ENCODE measurements at regions not wholly inside any gene's neighbourhood (a gene's known extent, or its start where the extent isn't known, plus 50 kb on each side); places are given as distances from the start of the nearest gene placed in this dataset.
"Not testable (repeated sequence)": the region's sequence is repeated elsewhere in the genome, so short reads cannot be mapped to it uniquely, and the experiment has no call there.

DNA sequence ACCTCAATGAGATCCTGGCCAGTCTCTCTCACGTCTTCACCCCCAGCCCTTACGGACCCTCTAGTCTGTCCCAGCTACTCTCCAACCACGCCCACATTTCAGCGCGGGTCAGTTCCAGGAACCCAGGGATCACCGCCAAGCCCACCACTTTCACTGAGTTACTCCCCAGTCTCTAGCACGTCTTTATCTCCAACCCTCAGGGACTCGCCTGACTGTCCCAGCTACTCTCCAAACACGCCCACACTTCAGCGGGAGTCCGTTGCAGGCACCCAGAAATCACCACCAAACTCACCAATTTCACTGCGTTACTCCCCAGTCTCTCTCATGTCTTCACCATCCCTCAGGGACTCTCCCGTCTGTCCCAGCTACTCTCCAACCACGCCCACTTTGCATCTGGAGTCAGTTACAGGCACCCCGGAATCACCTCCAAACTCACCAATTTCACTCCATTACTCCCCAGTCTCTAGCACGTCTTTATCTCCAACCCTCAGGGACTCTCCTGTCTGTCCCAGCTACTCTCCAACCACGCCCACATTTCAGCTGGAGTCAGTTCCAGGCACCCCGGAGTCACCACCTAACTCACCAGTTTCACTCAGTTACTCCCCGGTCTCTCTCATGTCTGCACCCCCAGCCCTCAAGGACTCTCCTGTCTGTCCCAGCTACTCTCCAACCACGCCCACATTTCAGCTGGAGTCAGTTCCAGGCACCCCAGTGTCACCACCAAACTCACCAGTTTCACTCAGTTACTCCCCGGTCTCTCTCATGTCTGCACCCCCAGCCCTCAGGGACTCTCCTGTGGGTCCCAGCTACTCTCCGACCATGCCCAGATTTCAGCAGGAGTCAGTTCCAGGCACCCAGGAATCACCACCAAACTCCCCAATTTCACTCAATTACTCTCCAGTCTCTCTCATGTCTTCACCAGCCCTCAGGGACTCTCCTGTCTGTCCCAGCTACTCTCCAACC lies 336.8 kb downstream of the CWH43 start:
- H3K4me3 ChIP-seq (ENCODE audit: insufficient read depth, low read depth, low read length); H3K4me3 Mint-ChIP-seq (ENCODE audit: unreplicated experiment); H3K4me1 Mint-ChIP-seq (ENCODE audit: low read depth, unreplicated experiment); H3K9me3 ChIP-seq (ENCODE audit: insufficient read depth, low read depth, low read length); H4K20me1 ChIP-seq (ENCODE audit: insufficient read depth, low read length); H3K4me2 ChIP-seq (ENCODE audit: low read length); H3K27me3 Mint-ChIP-seq (ENCODE audit: low read depth, unreplicated experiment); FAIRE-seq; DNase-seq (ENCODE audit: low read depth); H3K27ac ChIP-seq (ENCODE audit: low read depth, low read length); H3K36me3 Mint-ChIP-seq (ENCODE audit: low read depth, unreplicated experiment); H3K79me2 ChIP-seq (ENCODE audit: insufficient read depth, low read length); H3K36me3 ChIP-seq (ENCODE audit: insufficient read depth, low read length); H2AFZ ChIP-seq (ENCODE audit: low read depth, low read length); H3K4me1 ChIP-seq (ENCODE audit: insufficient read depth, low read length); H3K27me3 ChIP-seq (ENCODE audit: insufficient read depth, low read length); H3K9ac ChIP-seq (ENCODE audit: low read length); H3K27ac Mint-ChIP-seq (ENCODE audit: unreplicated experiment): not testable (repeated sequence)
- peaks cover 14% of the 10 kb centered on the region for H3K9me3 Mint-ChIP-seq (ENCODE audit: unreplicated experiment)

DNA sequence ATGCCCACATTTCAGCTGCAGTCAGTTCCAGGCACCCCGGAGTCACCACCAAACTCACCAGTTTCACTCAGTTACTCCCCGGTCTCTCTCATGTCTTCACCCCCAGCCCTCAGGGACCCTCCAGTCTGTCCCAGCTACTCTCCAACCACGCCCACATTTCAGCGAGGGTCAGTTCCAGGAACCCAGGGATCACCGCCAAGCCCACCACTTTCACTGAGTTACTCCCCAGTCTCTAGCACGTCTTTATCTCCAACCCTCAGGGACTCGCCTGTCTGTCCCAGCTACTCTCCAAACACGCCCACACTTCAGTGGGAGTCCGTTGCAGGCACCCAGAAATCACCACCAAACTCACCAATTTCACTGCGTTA lies 337.5 kb downstream of the CWH43 start:
- H4K20me1 ChIP-seq (ENCODE audit: insufficient read depth, low read length); H2AFZ ChIP-seq (ENCODE audit: low read depth, low read length); H3K27ac ChIP-seq (ENCODE audit: low read depth, low read length); H3K4me2 ChIP-seq (ENCODE audit: low read length); H3K27me3 ChIP-seq (ENCODE audit: insufficient read depth, low read length); H3K4me3 ChIP-seq (ENCODE audit: insufficient read depth, low read depth, low read length); H3K36me3 Mint-ChIP-seq (ENCODE audit: low read depth, unreplicated experiment); H3K27ac Mint-ChIP-seq (ENCODE audit: unreplicated experiment); FAIRE-seq; H3K36me3 ChIP-seq (ENCODE audit: insufficient read depth, low read length); H3K4me3 Mint-ChIP-seq (ENCODE audit: unreplicated experiment); H3K79me2 ChIP-seq (ENCODE audit: insufficient read depth, low read length); H3K9me3 ChIP-seq (ENCODE audit: insufficient read depth, low read depth, low read length); H3K27me3 Mint-ChIP-seq (ENCODE audit: low read depth, unreplicated experiment); H3K4me1 ChIP-seq (ENCODE audit: insufficient read depth, low read length); DNase-seq (ENCODE audit: low read depth); H3K9ac ChIP-seq (ENCODE audit: low read length); H3K4me1 Mint-ChIP-seq (ENCODE audit: low read depth, unreplicated experiment): not testable (repeated sequence)
- H3K9me3 Mint-ChIP-seq (ENCODE audit: unreplicated experiment), result peaks cover 14% of the 10 kb centered on the region
